H1 (cell line): ENCODE measurements at regions not wholly inside any gene's neighbourhood (a gene's known extent, or its start where the extent isn't known, plus 50 kb on each side); places are given as distances from the start of the nearest gene placed in this dataset.

Experiments used
- KDM1A ChIP-seq: fragments of 200-600, 300-600 bp; sonication (generic); IDR thresholded peaks from 2 replicates; pipeline ENCODE4 v1.7.1; 2016; ENCODE audit warnings: mild to moderate bottlenecking, low read length, borderline replicate concordance
- NRF1 ChIP-seq: IDR thresholded peaks from 2 replicates; pipeline ENCODE4 v1.6.1; 2011; ENCODE audit warnings: mild to moderate bottlenecking, low read depth, low read length, improper control_type of control experiment
- POU5F1 ChIP-seq: IDR thresholded peaks from 2 replicates; pipeline ENCODE4 v1.6.1; 2011; ENCODE audit warnings: low read depth, mild to moderate bottlenecking, low read length, moderate library complexity
- SIX5 ChIP-seq: IDR thresholded peaks from 2 replicates; pipeline ENCODE4 v1.6.1; 2011; ENCODE audit warnings: mild to moderate bottlenecking, low read depth, low read length
- SRF ChIP-seq: IDR thresholded peaks from 2 replicates; pipeline ENCODE4 v1.6.1; 2011; ENCODE audit warnings: mild to moderate bottlenecking, low read depth, low read length, moderate library complexity
- SUZ12 ChIP-seq: fragments of 200-600 bp; sonication (generic); IDR thresholded peaks from 2 replicates; pipeline ENCODE4 v1.6.1; 2012; ENCODE audit warnings: mild to moderate bottlenecking, inconsistent platforms, low read length, moderate library complexity, mixed read lengths
- TCF12 ChIP-seq: IDR thresholded peaks from 2 replicates; pipeline ENCODE4 v1.6.1; 2011; ENCODE audit warnings: low read depth, mild to moderate bottlenecking, low read length

DNA sequence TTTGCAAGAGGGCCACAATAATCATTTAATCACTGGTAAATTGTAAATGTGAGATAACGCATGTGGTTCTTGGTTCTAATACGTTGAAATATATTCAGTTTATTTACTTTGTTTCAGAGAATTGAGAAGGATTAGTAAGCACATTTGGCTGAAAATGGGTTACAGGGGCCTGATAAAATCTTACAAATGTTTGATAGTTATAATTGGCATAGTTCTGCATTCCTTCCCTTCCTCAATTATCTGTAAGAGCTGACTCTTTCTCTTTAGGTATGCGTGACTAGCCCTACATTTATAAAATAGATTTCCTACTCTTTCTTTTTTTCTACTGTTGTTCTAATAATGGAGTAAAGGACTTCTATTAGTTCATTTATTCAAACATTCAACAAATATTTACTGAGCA, 685.2 kb downstream of the NUP35 start (continued):
- TF ChIP-seq TCF12 (no peak), KDM1A (no peak), NRF1 (no peak), POU5F1 (no peak), SIX5 (no peak), SRF (no peak), SUZ12 (no peak)
